HG02678 (cell line): ENCODE measurements at regions not wholly inside any gene's neighbourhood (a gene's known extent, or its start where the extent isn't known, plus 50 kb on each side); places are given as distances from the start of the nearest gene placed in this dataset.
"Not testable (repeated sequence)": the region's sequence is repeated elsewhere in the genome, so short reads cannot be mapped to it uniquely, and the experiment has no call there.

Source experiments
- ATAC-seq: cut with Tn5 transposase; IDR thresholded peaks from one replicate; pipeline ENCODE4 v1.9.1; 2021; ENCODE audit warnings: mild to moderate bottlenecking, moderate library complexity; ENCODE audit not compliant: unreplicated experiment

DNA sequence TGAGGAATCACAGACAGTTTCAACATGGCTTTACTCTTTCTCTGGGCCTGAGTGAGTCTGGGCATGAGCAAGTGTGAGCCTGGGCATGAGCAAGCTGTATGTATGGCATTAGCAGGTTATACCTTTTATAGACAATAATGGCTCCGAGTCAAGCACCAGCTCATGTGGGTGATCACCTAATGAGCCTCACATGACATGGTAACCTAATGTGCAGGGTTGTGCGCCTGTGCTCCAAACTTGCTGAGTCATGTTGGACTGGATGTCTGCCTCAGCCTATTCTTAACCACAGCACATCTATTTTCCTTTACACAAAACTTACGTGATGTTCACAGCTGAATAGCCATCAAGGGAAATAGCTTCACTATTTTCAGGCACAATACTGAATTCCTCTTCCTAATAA, 236.2 kb upstream of the NRIP1 start:
- no peak for ATAC-seq

DNA sequence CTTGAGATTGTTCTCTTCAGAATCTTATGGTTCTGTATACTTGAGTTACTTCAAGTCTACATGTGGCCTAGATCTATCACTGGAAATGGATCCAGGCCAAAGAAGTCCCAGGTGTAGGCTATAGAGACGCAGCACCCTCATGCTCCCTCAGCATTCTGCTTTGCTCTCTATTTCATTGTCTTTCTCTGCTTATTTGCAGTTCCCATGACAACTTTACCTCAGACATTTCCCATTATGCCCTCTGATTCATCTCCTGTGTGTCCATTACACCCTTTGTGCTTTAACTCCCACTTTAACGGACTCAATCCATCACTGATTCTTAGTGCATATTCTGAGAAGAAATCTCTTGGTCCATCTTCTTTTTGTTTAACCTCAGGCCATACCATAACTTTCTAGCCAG, 236.9 kb upstream of the NRIP1 start:
- ATAC-seq, result no peak

DNA sequence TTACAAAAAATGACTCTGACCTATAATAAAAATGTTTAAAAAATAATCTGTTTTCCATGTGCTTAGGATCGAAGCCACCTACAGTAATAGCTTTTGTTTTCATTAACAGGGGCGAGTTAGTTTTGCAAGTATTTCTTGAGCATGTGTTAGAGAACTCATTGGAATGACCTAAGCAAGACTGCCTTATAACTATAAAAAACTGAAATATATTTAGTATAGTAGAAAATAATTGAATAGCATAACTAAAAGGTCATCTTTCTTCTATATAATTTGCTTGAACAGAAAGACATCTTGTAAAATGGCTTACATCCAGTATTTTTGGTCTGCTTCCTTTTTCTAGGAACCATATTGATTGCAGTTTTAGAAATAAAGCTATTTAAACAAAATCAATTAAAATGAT, 241.5 kb upstream of the NRIP1 start:
- no peak for ATAC-seq

DNA sequence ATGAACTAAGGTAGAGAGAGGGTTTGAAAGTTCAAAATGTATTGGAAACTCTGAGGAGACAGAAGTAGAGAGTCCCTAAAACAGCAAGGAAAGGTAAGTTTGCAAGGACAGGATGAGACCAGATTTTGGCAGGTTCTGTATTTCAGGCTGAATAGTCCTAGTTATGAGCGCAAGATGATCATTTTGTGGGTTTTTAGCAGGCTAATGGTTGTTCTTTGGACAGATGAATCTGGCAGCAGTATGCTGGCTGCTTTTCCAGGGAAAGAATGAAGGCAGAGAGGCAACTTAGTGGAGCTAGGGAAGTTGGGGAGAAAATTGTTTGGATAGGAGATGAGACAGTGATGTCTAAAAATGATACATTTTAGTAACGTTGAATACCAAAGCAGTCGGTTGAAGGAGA, 243.5 kb upstream of the NRIP1 start:
- no peak for ATAC-seq

DNA sequence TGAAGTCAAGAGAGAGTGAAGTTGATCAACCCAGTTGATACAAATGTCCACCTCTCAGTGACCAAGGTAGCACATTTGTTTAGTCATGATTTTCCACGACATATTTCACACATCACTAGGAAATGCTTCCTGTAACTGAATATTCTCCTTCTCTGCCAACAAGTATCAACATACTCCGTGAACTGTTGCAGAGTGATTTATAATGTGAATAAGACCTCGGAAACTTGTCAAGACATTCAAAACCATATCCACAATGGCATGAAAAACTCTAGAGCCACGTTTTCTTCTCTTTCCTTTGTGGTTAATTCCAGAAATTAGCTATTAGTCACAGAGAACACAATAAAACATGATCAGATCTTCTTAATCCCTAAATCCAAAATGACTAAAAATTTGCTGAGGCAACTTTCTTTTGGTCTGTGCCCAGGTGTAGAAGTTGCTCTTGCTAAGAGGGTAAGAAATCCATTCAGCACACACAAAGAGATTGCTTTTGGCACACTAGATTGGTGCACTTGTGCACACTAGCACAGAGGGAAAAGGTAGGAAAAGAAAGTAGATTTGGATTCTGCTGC, 244.3 kb upstream of the NRIP1 start:
- no peak for ATAC-seq

DNA sequence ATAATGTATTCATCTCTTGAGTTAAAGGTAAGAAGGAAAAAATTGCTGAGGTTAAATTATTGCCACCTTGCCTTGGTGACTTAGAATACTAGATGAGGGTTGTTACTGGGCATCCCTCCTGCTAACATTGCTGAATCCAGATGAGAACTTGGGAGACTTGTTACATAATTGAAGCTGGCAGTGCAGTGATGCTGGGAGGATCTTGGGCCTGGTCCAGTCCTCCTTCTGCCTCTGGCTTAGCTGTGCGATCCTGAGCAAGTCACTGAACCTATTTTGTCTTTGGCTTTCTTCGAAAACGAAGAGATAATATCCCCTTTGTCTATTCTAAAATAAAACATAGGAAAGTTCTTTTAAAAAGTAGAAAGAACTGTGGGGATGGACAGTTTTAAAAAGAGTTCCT, 244.9 kb upstream of the NRIP1 start:
- ATAC-seq, result no peak

DNA sequence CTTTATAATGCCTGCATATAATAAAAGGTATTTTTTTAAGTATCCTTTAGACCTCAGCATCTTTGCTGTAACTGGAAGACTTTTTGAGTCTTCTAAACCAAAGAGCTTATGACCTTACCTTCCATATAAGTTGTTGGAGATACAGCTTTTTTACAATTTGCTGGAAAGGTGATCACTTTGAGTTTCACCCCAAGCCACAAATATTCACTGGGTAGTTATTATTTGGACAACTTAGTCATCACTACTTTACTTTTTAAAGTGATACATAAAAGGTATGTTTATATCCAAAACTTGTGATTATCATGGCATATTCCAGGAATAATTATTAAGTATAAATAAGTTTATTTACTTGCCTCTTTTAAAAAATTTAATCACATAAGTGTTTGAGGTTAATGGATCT, 246.7 kb upstream of the NRIP1 start:
- ATAC-seq, result no peak

DNA sequence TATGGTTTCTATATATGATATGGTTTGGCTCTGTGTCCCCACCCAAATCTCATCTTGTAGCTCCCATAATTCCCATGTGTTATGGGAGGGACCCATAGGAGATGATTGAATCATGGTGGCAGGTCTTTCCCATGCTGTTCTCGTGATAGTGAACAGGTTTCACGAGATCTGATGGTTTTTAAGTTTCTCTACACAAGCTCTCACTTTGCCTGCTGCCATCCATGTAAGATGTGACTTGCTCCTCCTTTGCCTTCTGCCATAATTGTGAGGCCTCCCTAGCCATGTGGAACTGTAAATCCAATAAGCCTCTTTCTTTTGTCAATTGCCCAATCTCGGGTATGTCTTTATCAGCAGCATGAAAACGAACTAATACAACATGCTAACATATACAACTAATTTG, 252.2 kb upstream of the NRIP1 start:
- ATAC-seq, result not testable (repeated sequence)

DNA sequence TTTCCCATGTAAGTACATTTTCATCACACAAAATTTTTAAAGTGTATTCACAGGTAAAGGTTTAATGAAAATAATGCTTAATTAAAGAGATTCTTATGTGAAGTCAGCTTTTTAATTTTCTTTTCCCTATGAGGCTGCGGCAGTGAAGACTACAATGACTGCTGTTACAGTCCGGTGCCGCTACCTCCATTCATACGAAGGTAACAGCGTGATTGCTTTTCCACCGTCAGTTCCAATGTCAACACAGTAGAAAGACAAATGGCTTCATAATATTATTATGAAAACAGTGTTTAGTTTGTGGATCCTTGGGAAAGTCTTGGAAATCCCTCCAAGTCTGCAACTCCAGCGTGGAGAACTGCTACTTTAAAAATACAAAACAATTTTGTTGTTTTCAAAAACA, 254.9 kb upstream of the NRIP1 start:
- ATAC-seq, result no peak

DNA sequence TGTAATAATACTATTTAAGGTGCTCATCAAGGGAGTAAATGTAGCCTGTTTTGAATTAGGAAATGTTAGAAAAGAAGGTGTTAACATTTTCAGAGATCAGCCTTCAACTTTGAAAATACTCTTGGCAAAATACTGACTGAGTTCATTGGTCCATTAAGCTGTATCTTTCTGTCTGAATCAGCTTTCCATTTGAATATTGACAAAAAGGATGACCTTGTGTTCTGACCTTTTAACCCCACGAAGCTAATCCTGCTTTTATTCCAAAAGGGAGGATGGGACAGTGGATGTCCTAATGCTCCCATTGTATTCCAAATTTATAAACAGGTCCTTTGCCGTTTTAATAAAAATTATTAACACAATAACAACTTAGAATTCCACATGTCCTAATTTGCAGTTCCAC, 259.7 kb upstream of the NRIP1 start:
- ATAC-seq, result no peak

DNA sequence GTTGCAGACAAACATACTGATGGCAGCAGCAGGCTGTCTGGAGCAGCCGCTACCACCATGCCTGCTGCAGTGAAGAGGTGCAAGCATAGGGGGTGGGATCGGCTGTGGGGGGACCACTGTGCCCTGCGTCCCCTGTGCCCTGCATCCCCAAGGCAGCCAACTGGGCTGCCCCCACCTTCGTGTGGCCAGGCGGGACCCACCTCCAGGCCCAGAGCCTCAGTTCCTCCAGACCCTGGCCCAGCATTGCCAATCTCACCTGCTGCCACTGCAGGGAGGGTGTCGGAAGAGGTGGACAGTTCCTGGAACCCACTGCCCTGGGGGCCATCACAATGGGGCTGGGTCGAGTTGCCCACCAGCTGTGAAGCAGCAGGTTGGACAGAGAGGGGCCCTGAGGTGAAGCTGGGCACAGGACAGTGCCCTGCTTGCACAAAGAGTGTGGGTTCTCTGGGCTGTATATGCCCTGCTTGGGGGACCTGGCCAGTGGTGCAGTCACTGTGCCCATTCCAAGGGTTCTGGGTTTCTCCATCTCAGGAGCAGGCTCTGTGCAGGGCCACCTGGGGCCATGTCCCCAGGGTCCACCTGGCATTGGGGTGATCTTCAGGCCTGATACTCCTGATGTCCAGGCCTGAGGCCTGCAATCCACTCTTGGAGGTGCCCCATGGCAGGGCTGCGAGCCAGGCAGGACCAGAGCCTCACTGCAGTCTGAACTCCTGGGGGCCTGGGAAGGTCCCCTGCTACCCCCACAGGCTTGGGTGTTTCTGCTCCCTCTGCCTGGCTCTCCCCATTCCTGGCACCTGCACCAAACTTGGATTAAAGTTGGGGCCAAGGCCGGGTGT, 261.4 kb upstream of the NRIP1 start:
- no peak for ATAC-seq

DNA sequence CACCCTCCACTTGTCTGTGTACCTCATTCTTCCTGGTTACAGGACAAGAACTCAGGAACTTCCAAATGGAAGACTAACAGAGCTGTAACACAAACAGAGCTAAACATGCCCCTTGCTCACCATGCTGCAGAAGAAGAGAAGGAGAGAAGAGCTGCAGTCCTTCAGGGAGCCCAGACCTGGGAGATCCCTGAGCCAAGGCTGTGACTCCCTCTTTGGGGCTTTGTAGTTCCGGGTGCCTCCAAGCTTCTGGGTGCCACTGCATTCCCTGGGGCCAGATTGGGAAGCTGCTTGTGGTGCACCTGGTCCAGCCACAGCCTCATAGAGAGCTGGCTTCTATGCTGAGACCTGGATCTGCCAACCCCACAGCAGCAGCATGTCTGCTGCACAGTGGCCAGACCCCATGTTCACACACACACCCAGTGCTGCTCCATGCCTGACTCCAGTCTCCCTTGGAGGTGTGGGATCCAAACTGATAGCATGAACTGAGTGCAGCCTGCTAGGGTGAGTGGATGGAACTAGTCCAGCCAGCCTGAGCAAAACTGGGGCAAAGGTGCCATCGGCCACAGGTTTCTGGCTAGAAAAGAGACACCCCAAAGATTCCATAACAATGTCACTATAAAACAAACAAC, 263.0 kb upstream of the NRIP1 start:
- ATAC-seq, result no peak

DNA sequence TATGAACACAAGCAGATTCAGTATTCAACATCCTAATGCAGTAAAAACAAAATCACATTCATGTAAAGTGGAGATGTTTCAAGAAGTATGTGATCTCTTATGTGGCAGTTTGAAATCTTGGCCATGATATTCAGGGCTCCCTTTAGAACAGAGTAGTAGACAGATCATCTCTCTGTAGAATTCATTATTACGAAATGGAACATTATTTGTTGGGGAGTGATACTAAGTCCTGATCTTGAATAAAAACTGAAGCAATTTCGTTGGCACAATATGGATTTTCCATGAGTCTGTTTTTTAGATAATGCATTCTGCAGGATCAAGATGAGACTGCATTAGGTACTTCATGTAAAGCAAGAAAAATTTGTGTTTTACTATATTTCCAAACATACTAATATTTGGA, 264.4 kb upstream of the NRIP1 start:
- no peak for ATAC-seq

DNA sequence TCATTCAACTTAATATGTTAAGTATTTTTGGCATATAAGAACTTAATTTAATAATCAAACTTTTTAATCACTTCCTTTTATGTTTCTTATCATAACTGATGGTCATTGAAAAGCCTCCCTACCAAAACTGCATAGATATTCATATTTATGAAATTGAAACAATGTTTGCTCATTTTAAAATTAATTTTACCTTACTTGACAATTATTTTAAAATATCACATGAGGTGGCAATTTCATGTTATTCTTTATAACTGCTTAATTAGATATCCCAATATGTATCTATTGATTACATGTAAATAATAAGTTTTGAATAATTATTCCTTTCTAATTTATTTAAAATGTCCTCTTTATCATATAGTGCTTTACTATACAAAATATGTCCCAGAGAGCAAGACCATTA, 266.1 kb upstream of the NRIP1 start:
- no peak for ATAC-seq

DNA sequence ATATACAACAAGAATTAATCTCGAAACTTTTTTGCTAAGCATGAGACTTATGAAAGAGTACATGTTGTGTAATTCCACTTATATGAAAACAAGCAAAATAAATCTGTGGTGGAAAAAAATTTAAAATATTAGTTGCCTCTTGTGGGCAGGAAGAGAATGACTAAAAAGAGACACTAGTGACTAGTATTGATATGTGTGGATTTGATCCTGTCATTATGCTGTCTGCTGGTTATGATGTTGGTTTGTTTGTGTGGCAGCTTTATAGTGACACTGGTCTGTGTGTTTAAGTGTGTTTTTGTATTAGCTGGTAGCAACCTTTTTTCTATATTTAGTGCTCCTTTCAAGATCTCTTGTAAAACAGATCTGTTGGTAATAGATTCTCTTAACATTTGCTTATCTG, 267.8 kb upstream of the NRIP1 start:
- no peak for ATAC-seq

DNA sequence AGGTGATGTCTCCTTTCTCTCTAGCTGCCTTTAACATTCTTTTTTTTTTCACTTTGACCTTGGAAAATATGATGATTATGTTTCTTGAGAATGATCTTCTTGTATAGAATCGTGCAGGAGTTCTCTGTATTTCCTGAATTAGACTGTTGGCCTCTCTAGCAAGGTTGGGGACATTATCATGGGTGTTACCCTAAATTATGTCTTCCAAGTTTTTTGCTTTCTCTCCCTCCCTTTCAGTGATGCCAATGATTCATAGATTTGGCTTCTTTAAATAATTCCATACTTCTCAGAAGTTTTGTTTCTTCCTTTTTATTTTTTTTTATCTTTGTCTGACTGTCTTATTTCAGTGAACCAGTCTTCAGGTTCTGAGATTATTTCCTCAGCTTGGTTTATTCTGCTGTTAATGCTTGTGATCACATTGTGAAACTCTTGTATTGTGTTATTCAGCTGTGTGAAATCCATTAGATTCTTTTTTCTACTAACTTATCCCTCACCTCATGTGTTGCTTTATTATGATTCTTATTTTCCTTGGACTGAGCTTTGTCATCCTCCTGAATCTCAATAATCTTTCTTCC, 268.4 kb upstream of the NRIP1 start:
- ATAC-seq, result no peak

DNA sequence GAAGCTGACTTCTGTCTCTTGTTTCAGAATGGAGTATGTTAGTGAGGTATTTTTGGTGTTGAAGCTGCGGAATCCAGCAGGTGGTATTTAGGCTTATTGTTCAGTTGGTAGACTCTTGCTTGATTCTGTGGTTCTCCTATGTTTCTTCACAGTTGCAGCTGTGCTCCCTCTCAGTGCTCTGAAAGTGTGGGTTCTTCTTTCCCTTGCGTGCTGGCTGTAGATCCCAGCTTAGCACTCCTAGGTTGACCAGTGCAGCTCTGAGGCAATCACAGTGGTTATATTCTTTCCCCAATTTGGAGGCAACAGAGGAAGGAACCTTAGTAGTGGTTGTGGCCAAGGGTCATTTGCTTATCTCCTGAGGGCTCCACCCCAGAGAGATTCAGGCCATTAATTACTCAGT, 269.2 kb upstream of the NRIP1 start:
- no peak for ATAC-seq

DNA sequence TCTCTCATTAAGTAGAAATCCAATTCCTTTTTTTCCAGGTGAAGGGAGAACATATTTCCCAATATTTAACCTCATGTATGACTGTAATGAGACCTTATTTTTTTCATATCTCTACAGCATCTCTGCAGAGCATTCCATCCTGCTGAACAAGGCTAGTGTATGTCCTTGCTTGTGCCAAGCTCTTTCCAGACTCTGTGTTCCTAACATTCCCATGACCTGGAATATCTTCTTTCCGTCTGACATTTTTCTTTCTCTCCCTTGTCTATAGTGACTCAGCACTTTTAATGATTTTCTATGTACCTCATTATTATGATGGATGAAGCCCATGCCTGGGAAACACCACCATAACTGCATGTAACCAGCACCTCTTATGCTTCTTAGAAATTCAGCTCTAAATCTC, 278.3 kb upstream of the NRIP1 start:
- no peak for ATAC-seq

DNA sequence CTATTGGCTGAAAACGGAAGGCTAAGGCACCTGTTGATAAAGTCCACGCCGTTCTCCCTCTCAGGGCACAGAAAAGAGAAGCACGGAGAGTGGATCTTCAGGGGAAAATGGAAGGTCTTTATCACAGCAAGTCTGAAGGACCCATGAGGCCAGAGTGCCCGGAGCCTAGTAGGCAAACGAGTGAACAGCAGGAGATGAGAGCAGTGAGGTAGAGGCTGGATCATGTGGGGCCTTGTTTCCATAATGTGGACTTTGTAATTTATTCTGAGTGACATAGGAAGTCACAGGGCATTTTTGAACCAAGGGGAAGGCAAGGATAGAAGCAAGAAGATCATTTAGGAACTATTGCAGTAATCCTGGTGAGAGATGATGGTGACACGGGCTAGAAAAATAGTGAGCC, 287.2 kb upstream of the NRIP1 start:
- no peak for ATAC-seq

DNA sequence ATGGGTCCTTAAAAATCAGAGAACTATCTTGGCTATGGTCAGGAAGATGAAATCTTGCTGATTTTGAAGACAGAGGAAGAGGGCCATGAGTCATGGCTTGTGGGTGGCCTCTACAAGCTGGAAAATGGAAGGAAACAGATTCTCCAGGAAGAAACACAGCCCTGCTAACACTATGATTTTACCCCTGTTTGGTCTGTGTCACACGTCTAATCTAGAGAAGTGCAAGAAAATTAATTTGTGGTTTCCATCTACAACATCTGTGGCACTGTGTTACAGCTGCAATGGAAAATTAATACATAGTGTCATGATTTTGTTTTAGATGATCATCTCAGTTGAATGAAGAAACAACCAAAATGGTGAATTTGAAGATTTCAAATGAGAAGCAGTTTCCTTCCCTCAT, 288.7 kb upstream of the NRIP1 start:
- ATAC-seq, result no peak

DNA sequence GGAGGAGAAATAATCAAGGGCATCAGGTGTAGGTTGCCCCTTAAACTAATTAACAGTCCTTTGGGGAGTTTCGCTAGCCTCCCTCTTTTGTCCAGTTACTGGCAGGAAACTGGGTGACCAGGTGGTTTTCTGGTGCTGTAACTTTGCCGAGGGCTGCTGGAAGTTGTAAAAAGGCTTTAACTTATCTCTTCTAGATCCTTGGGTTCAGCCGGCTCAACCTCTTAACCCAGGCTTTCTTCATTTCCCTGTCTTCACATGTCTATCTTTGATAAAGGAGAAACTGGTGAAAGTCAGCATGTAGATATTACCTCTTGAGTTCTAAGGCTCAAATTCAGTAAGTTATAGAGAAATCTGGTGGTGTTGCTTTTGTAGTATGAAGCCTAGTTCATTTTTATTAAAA, 289.7 kb upstream of the NRIP1 start:
- no peak for ATAC-seq

DNA sequence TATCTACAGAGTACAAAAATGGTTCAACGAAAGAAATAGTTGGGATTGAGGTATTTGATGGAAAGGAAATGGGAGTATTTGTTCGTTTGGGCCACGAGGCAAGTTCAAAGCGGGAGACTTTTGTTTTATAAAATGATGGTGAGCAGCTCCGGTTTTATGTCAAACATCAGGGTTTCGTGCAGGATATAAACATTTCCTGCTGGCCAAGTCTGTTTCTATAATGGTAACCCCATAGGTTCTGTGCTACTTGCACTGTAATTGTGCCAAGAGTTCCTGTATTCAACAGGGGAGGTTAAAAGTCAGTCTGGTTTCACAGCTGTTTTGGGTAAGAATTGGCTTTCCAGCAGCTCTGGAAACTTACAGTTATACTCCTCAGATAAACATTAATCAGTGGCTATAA, 290.3 kb upstream of the NRIP1 start:
- ATAC-seq, result no peak
